Uterus (tissue), 2 donors: ENCODE measurements at regions not wholly inside any gene's neighbourhood (a gene's known extent, or its start where the extent isn't known, plus 50 kb on each side); places are given as distances from the start of the nearest gene placed in this dataset.

Experiments used
- POLR2A ChIP-seq, 2 donors: fragments of 450-650 bp; IDR thresholded peaks; one replicate each; pipeline ENCODE4 v1.6.1; 2016; ENCODE audit warnings: antibody characterized with exemption in 2 of 2, mild to moderate bottlenecking in 1 of 2, moderate library complexity in 1 of 2
- TF ChIP-seq, protein P1 (sequence below), 4 experiments: fragments of 200-600 bp in 2 of 4; fragments of 450-650 bp in 2 of 4; sonication (generic) in 2 of 4; IDR thresholded peaks; one replicate each; pipeline ENCODE4 v1.5.1; 2016 to 2019; ENCODE audit warnings: antibody characterized with exemption in 4 of 4, mild to moderate bottlenecking in 2 of 4, moderate library complexity in 1 of 4

DNA sequence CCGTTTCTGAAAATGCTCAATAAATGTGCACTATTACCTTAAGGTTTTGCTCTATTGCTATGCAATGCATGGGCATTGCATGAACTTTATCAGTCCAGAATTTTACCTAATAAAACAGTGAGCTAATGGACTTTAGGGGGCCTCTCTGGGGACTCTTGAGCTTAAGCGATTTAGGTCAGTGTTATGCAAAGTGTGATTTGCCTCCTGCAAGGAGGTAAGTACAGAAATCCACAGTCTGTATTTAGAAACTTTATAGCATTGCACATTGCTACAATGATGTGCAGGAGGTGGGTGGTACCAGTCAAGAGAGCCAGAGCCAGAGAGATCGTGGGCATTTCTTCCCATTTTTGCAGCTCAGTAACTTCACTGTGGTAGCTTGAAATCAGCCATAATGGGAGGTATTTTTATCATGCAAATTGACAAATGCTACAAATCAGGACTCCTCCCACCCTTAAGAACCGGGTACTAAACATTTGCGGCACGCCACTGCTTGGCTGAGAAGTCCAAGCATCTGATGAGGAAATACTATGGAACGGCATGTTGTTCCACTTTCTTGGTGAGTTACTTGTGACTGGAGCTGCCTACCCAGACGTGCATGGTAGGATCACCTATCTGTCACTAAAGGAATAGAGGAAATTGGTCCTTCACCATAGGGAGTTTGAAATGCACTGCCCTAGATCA, 174.6 kb upstream of the PGRMC2 start:
- TF ChIP-seq, protein P1, sequence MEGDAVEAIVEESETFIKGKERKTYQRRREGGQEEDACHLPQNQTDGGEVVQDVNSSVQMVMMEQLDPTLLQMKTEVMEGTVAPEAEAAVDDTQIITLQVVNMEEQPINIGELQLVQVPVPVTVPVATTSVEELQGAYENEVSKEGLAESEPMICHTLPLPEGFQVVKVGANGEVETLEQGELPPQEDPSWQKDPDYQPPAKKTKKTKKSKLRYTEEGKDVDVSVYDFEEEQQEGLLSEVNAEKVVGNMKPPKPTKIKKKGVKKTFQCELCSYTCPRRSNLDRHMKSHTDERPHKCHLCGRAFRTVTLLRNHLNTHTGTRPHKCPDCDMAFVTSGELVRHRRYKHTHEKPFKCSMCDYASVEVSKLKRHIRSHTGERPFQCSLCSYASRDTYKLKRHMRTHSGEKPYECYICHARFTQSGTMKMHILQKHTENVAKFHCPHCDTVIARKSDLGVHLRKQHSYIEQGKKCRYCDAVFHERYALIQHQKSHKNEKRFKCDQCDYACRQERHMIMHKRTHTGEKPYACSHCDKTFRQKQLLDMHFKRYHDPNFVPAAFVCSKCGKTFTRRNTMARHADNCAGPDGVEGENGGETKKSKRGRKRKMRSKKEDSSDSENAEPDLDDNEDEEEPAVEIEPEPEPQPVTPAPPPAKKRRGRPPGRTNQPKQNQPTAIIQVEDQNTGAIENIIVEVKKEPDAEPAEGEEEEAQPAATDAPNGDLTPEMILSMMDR (IDR thresholded peaks at IDR 0.05) = no peak
- TF ChIP-seq POLR2A (IDR thresholded peaks at IDR 0.05) = no peak
